ENCODE measurements at regions not wholly inside any gene's neighbourhood (a gene's known extent, or its start where the extent isn't known, plus 50 kb on each side); places are given as distances from the start of the nearest gene placed in this dataset.
"Not testable (repeated sequence)": the region's sequence is repeated elsewhere in the genome, so short reads cannot be mapped to it uniquely, and the experiment has no call there.

- DNase-seq = no peak
Observed at GRCh38 chr4:100023800-100024199, 73.7 kb upstream of the H2AZ1 start.

DNA sequence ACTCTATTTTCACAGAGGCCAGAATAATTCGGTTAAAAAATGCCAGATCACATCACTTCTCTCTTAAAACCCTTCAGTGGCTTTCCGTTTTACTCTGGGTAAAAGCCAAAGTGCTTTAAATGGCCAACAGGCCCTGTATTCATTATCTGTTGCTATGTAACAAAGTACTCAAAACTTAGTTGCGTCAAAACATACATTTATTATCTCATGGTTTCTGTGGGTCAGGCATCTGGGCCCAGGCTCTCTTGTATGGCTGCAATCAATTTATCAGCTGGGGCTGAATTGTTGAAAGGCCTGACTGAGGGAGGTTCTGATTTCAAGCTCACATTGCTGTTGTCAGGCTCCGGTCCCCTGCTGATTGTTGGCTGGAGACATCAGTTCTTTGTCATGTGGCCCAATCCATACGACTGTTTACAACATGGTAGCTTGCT lies 72.7 kb upstream of the H2AZ1 start:
- DNase-seq = no peak

DNA sequence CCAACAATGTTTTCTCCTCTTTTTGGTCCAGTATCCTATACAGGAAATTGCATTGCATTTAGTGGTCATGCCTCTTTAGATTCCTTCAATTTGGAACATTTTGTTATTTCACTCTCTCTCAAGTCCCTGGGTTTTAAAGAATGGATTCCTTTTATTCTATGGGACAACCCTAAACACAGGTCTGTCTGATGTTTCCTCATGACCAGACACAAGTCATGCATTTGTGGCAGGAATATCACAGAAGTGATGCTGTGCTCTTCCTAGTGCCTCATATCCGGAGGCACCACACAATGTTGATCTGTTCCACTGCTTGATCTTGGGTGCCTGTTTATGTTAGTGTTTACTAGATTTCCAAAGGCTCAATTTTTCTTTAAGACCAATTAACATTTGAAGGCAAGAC lies 69.7 kb upstream of the H2AZ1 start:
- DNase-seq = no peak

DNA sequence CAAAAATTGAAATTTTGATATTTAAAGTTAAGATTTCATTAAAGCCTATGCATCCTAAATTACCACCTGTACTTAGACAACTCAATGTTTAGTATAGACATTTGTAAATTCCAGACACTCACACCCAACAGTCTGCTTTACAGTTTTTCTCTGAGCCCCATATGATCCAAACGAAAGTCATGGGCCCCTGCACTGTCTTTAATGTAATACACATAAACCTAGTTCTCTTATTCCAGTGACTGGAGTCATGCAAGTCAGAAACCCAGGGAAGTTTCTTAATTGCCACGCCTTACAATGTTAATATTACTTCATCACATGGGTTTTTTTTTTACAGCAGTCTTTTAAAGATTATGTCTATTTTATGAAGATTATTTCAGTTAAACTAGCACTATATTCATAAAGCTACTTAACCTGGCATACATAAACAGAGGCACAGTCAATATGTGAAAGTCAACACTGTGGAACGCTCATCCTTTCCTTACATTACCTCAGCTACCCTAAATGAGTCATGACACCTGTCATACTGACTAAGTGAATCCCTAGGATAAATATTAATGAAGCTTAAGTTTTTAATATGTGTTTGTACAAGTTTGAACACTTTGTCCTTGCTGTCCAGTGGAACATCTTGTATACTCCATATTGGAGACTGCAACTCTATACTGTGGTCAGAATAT lies 67.7 kb upstream of the H2AZ1 start:
- DNase-seq = no peak

DNA sequence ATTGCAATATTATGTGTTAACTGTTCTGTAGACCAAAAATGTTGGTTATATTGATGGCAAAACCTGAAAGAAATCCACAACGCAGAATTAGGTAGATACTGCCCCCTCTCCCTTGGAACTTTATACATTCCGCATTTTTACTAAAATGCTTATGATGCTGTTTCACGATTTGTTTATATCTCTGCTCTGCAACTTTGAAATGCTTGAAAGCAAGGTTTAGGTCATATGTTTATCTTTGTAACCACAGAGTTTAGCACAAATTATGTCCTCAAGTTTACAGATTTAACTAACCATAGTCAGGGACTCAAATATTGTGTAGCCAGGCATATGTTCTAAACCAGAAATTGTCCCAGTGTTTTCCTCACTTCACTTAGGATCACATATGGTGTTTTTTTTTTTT lies 66.1 kb upstream of the H2AZ1 start:
- DNase-seq = no peak

DNA sequence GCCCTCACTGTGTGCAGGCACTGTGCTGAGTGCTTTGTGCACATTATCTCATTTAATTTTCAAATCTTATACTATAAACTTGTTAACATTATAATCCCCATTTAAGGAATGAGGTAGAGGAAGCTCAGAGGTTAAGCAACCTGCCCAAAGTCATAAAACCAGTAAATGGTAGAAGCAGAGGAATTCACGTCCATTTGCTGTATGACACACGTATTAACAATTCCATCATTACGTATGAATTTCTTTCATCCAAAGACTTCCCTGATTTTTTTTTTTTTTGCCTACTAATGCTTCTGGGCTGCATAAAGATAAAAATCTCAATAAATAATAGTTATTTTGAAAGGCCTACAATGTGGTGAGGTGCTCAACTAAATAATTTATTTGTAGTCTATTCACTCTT lies 64.5 kb upstream of the H2AZ1 start:
- DNase-seq = no peak

DNA sequence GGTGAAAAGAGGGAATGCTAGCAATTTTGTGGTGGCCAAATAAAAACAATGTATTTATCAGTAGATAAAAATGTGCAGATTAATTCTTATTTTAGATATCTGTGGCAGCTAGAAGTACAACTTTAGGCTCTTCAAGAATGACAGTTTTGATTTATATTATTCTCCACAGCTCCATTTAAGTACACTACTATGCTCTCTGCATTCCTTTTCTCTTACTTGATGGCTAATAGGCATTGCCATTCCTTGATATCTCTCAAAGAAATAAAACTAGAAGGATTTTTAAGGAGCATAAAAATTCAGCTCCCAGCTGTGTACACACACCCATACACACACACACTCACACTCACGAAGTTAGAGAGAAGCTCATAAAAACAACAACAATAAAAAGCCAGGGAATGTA lies 59.4 kb upstream of the H2AZ1 start:
- DNase-seq = no peak

- no peak for DNase-seq
Observed at GRCh38 chr4:100008048-100008447, 58.0 kb upstream of the H2AZ1 start.

DNA sequence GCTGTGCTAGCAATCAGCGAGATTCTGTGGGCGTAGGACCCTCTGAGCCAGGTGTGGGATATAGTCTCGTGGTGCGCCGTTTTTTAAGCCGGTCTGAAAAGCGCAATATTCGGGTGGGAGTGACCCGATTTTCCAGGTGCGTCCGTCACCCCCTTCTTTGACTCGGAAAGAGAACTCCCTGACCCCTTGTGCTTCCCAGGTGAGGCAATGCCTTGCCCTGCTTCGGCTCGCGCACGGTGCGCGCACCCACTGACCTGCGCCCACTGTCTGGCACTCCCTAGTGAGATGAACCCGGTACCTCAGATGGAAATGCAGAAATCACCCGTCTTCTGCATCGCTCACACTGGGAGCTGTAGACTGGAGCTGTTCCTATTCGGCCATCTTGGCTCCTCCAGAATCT lies 56.1 kb upstream of the H2AZ1 start:
- not testable (repeated sequence) for DNase-seq
